ENCODE measurements at regions not wholly inside any gene's neighbourhood (a gene's known extent, or its start where the extent isn't known, plus 50 kb on each side); places are given as distances from the start of the nearest gene placed in this dataset.

GRCh38 chr2:129229830-129230441, 749.5 kb upstream of the RAB6C start:
- no peak overlapping the region for H3K4me3 ChIP-seq (ENCODE audit: low read depth, low read length)
- DNase-seq (ENCODE audit: low read depth) = no peak
- no peak for TF ChIP-seq CTCF (IDR thresholded peaks at IDR 0.05; ENCODE audit: insufficient read depth, low read depth, low read length)

GRCh38 chr2:129231924-129232323, 747.5 kb upstream of the RAB6C start:
- H3K4me3 ChIP-seq (ENCODE audit: low read depth, low read length) = no peak overlapping the region
- TF ChIP-seq CTCF (IDR thresholded peaks at IDR 0.05; ENCODE audit: insufficient read depth, low read depth, low read length) = no peak
- DNase-seq (ENCODE audit: low read depth) = no peak

- DNase-seq (ENCODE audit: low read depth) = no peak
- TF ChIP-seq CTCF (IDR thresholded peaks at IDR 0.05; ENCODE audit: insufficient read depth, low read depth, low read length) = no peak
- H3K4me3 ChIP-seq (ENCODE audit: low read depth, low read length) = no peak overlapping the region
Measured at GRCh38 chr2:129233166-129233565, 746.3 kb upstream of the RAB6C start.

GRCh38 chr2:129233751-129234406, 745.6 kb upstream of the RAB6C start:
- no peak for DNase-seq (ENCODE audit: low read depth)
- TF ChIP-seq CTCF (IDR thresholded peaks at IDR 0.05; ENCODE audit: insufficient read depth, low read depth, low read length) = no peak
- no peak overlapping the region for H3K4me3 ChIP-seq (ENCODE audit: low read depth, low read length)

GRCh38 chr2:129236601-129237000, 742.9 kb upstream of the RAB6C start:
- TF ChIP-seq CTCF (IDR thresholded peaks at IDR 0.05; ENCODE audit: insufficient read depth, low read depth, low read length) = no peak
- H3K4me3 ChIP-seq (ENCODE audit: low read depth, low read length) = no peak overlapping the region
- DNase-seq (ENCODE audit: low read depth) = no peak

GRCh38 chr2:129237966-129238725, 741.3 kb upstream of the RAB6C start:
- no peak overlapping the region for H3K4me3 ChIP-seq (ENCODE audit: low read depth, low read length)
- no peak for DNase-seq (ENCODE audit: low read depth)
- TF ChIP-seq CTCF (IDR thresholded peaks at IDR 0.05; ENCODE audit: insufficient read depth, low read depth, low read length) = no peak

Data from fibroblast of villous mesenchyme (primary cell).